ENCODE measurements at regions not wholly inside any gene's neighbourhood (a gene's known extent, or its start where the extent isn't known, plus 50 kb on each side); places are given as distances from the start of the nearest gene placed in this dataset.
"Not testable (repeated sequence)": the region's sequence is repeated elsewhere in the genome, so short reads cannot be mapped to it uniquely, and the experiment has no call there.

DNA sequence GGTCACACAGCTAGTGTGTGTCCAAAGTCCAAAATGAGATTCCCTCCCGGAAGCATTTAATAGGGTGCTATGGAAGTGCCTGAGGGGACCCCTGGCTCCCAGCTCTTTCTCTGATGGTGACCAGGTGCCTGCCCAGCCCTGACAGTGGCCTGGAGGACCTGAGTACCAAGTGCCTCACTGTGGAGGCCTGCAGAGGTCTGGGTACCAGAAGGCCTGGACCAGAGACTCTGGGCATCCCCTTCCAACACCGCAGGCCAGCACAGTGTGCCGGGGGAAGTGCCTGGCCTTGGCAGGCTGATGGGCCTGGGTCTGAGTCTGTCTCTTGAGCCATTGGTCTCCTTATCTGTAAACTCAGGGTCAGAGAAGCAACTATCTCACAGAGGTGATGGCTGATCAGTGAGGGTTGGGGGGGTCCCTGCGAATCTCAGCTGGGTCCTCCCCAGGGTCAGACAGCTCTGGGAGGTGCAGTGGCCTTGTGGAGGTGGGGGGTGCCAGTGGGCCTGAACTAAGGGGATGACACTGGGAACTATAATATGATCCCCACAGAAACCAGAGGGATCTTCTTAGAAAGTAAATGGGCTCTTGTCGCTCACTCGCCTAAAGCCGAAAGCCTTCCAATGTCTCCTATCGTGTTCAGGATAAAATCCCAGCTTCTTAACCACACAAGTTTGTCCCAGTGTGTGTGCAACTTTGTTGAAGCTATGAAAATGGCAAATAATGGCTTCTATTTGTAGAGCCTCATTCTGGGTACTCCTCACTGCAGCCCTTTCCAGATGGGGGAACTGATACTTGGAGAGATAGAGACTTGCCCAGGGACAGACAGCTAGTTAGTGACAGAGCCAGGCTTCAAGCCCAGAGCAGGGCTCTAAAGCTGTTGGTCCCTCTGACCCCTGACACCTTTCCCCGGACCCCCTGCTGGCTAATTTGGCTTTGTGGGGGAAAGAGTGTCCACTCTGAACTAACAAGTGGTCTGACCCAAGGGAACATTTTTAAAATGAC is 225.1 kb downstream of the TFCP2L1 start:
- DNase-seq = no peak

DNA sequence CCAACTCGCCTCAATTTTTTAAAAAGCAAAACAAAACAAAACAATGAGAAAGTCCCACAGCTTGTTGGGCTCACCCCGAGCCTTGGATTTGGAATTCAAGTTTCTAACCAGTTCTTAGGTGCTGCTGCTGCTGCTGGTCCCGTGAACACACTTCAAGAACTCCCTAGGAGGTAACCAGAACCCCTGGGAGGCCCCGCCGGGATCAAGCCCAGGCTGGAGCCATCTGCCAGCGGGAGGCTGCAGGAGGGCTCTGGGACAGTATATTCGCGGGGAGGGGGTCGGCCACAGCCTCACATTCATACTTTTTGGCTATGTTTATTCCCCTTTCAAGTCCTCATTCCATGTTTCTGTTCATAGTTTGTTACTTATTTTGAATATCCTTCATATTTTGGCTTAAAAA is 223.4 kb downstream of the TFCP2L1 start:
- peak; percentile 38 for DNase-seq

DNA sequence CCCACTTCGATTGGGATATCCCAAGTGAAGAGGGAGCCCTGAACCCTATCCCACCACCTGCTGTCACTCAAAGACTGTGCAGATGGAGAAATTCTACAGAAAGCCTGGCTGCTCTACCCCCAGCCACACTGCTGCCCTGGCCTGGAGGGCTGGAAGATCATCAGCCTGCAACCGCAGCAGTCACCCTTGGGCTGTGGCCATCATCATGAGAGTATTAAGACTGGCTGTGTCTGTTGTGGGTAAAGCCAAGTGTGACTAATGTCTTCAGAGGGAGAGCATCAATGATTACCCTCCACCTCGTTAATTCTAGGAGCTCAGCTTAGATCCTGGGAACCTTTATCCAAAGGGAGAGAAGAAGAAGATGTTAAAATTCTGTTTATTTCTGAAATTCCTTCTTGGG is 221.5 kb downstream of the TFCP2L1 start:
- DNase-seq = no peak

DNA sequence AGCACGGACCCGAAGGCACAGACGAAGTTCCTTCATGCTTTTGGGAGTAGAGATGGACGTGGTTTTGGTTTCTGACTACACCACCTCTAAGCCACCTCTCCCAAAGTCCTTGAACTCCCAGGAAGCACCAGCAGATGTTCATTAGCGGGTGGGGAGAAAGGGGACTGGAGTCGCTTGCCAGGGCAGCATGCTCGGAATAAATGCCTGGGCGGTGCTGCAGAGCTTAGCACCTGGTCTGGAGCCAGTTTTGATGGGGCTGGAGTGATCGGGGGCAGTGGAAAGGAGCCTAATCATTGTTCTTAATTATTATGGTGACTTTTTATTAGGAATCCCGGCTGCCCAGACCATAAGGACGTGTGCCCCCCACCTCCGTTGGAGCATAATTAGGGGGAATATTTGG is 220.8 kb downstream of the TFCP2L1 start:
- DNase-seq = peak; percentile 62

DNA sequence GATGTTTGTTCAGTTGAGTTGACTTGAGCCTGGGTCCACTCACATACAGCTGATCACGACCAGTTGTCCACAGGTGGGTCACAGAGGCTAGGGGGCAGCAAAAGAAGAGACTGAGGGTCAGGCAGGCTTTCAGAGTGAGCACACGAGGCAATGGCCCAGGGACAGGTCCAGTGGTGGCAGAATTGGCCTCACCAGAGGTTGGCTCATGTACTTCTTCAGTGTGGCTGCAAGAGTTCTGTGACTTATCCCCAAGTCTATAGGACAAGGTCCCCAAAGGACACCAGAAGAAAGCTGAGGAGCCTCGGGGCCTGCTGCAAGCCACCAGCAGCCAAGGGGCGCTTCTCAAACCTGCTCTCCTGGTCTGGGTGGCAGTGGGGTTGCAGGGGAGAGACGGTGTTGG is 219.8 kb downstream of the TFCP2L1 start:
- DNase-seq = no peak

DNA sequence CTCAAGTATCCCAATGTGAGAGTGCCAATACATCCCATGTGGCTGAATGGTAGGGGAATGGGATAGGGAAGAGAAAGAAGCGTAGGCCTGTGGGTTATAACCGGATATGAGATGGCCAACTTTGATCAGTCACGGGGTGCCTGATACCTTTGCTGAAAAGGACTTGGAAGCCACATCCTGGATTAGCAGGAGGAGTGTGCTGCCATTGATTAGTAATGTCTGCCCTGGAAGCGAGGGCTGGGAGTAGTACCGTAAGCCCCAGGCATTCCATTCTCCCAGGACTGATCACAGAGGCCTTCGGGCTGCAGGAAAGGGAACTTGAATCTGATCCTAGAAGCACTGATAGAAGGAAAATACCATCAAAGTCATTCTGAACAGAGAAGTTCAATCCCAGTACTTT is 218.5 kb downstream of the TFCP2L1 start:
- no peak for DNase-seq

DNA sequence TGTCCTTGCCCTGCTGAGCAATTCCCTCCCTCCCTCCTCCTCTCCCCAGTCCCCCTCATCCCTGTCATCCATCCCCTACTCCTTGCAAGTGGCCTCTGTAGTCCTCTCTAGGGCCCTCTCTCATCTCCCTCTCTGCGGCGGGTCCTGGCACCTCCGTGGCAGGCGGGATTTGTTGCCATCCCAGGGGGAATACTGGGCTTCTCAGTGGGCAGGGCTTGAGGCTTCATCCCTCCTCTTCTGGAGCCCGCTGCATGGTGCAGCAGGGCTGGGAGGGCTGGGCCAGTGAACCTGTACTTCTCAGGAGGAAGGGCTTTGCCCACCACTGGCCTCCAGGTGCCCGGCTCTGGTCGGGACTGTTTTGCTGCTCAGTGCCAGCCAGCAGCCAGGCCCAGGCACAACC is 216.2 kb downstream of the TFCP2L1 start:
- no peak for DNase-seq

DNA sequence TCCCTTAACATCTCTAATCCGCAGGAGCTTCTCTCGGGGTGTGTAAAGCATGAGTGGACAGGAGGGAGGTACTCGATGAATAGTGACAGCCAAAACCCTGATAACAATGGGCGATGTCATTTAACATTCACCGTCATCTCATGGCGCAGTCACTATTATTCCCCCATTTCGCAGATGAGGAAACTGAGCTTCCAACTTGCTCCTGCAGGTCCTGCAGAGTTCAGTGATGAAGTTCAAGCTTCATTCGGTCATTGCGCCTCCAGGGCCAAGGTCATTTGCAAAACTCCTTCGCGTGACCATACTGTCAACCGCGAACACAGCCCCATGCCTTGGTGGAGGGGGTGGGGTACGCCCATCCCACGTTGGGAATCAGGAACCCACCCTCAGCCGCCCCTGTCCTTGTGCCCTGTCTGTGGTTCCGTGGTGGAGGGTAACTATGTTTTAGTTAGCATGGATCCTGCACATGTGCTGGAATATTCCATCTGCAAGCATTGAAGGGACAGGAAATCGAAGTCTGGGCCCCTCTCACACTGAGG is 215.5 kb downstream of the TFCP2L1 start:
- no peak for DNase-seq

- not testable (repeated sequence) for DNase-seq
Observed at GRCh38 chr2:121070061-121070460, 214.9 kb downstream of the TFCP2L1 start.

DNA sequence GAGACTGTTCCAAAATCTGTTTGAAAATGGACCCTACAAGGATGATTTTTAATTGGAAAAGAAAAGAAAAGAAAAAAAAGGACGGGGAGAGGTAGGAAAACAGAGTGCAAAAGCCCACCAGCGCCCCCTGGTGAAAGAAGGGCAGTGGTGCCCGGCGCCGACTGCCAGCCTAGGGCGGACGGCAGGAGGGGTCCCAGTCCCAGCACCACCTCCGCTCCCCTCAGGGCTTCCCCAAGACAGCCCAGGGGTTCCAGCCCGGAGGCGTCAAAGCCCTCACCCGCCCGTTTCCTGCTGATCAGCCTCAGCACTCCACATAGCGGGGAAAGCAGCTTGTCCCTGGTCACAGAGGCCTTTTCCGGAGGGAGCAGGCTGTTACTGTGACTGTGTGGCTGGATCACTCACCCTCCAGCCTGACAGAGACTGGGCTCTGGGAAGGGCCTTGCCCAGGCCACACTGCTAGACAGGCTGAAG is 213.9 kb downstream of the TFCP2L1 start:
- DNase-seq = peak; percentile 78

DNA sequence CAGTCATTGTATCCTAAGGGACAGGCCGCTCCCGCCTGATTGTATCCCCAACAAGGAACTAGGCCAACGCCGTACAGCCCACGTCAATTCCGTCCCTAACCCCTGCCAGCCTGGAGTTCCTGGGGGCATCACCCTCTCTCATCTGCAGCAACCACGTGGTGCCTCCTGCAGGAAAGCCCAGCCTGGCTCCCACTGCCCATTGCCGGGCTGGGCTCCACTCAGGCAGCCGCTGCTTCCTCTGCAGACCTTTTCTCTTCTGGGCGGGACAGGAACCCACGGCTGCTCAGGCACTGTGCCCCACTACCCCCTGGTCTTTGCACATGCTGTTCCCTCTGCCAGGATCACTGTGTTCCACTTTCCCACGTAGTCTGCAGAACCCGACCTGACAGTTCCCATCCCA is 212.2 kb downstream of the TFCP2L1 start:
- no peak for DNase-seq

GRCh38 chr2:121073320-121074210 is 211.4 kb downstream of the TFCP2L1 start:
- no peak for DNase-seq

DNA sequence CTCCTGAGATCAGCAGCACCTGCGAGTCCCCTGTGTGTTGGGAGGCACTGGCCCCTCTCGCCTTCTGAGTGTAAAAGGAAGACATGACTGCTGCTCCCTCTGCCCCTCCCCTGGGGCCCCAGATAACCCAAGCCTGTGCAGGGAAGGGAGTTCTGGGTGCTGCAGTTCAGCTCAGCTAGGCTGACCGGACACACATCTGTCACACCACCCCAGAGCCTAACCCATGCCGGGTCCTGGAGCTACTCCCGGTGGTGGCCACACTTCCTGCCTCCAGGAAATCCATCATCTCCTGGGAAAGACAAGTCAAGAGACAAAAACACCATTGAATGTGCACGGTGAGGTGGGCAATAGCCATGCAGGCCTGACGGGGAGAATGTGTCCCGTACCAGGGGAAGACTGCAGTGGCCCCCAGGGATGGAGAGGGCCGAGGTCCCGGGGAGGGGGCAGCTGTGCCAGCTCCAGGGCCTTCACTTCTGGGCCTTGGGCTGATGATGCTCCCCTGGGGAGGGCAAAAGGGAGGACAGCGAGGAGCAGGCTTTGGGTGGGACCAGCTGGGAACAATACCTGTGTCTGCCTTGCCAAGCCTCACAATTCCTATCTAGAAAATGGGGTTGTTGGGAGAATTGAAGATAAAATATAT is 210.6 kb downstream of the TFCP2L1 start:
- peak; percentile 62 for DNase-seq

GRCh38 chr2:121075006-121075551 is 209.9 kb downstream of the TFCP2L1 start:
- DNase-seq = peak; percentile 96

- peak; percentile 63 for DNase-seq
Observed at GRCh38 chr2:121075641-121076497, 209.1 kb downstream of the TFCP2L1 start.

DNA sequence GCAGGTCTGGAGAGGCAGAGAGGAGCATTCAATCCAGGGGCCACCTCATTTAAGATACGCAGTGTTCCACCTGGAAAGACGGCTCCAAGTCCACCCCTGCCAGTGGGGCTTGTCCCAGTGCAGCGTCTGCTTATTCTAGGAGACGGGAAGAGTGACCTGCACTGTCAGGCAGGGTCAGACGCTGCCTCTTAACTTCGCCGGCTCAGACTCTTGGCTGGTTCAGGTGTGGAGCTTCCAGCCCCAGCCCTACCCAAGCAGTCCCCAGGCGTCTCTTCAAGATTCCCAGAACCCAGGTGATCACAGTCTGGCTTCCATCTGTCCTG is 208.5 kb downstream of the TFCP2L1 start:
- DNase-seq = no peak

- DNase-seq = peak; percentile 87
Observed at GRCh38 chr2:121076885-121077549, 208.0 kb downstream of the TFCP2L1 start.

- DNase-seq = no peak
Observed at GRCh38 chr2:121078899-121079298, 206.1 kb downstream of the TFCP2L1 start.

GRCh38 chr2:121080013-121080772 is 204.8 kb downstream of the TFCP2L1 start:
- peak; percentile 88 for DNase-seq

- DNase-seq = no peak
Observed at GRCh38 chr2:121081701-121082100, 203.3 kb downstream of the TFCP2L1 start.
